A549 (cell line): ENCODE measurements at regions not wholly inside any gene's neighbourhood (a gene's known extent, or its start where the extent isn't known, plus 50 kb on each side); places are given as distances from the start of the nearest gene placed in this dataset.
A peak's percentile ranks its signal among the peaks of the same experiment; 100 is the strongest.

ENCODE experiments used
- ATAC-seq, 2 experiments: fragments of 200-7000 bp in 1 of 2; fragments of >200 bp in 1 of 2; cut with Nextera tagmentation in 1 of 2; cut with Tn5 transposase in 1 of 2; 3 replicates each; pipeline versions ENCODE4 v1.8.0 to v1.9.1; 2018 to 2020; ENCODE audit warnings: mild to moderate bottlenecking in 1 of 2, moderate library complexity in 1 of 2
- CTCF ChIA-PET: fragments of 300-600 bp; sonication (Branson Sonifier 250); formaldehyde crosslinking; extraction: SDS; loops from one replicate; lab custom pipeline; 2021; ENCODE audit warnings: antibody characterized with exemption, inconsistent platforms; lab: Yijun Ruan, JAX
- POLR2A ChIA-PET: fragments of 350-600 bp; formaldehyde crosslinking; extraction: SDS; loops from one replicate; lab custom pipeline; 2021; ENCODE audit warnings: antibody characterized with exemption, inconsistent platforms; lab: Yijun Ruan, JAX
- DNase-seq, 2 experiments: peaks; one replicate each; pipeline versions ENCODE4 v3.0.0 to v3.0.0-alpha.2; 2011 to 2016; ENCODE audit warnings: low read depth in 1 of 2, low spot score in 1 of 2
- FAIRE-seq: peaks from 2 replicates; lab custom pipeline; 2011; peaks lifted over from hg19 to GRCh38; lab: Jason Lieb, UNC
- H3K27ac ChIP-seq, 2 experiments: fragments of >200 bp; sonication (Bioruptor Twin); formaldehyde crosslinking; 3 replicates each; pipeline ENCODE4 v1.5.1; 2016 to 2017
- H3K4me1 ChIP-seq: fragments of >200 bp; sonication (Bioruptor Twin); formaldehyde crosslinking; 3 replicates; pipeline ENCODE4 v1.6.1; 2016
- H3K4me2 ChIP-seq: fragments of >200 bp; sonication (Bioruptor Twin); formaldehyde crosslinking; 3 replicates; pipeline ENCODE4 v1.6.1; 2016
- H3K4me3 ChIP-seq: fragments of >200 bp; sonication (Bioruptor Twin); formaldehyde crosslinking; 3 replicates; pipeline ENCODE4 v1.5.1; 2016
- H3K9me3 ChIP-seq: fragments of >200 bp; sonication (Bioruptor Twin); formaldehyde crosslinking; 3 replicates; pipeline ENCODE4 v1.6.1; 2016
- ATOH8 ChIP-seq: fragments of 250-450 bp; sonication (Bioruptor Pico); IDR thresholded peaks from 2 replicates; pipeline ENCODE4 v1.5.0; 2020; ENCODE audit warnings: low read depth, mild to moderate bottlenecking, moderate library complexity
- BHLHE40 ChIP-seq: IDR thresholded peaks from 2 replicates; pipeline ENCODE4 v1.6.1; 2012; ENCODE audit warnings: low read depth, low read length, inconsistent platforms
- CEBPB ChIP-seq, 2 experiments: fragments of >200 bp in 1 of 2; sonication (Bioruptor Twin) in 1 of 2; formaldehyde crosslinking in 1 of 2; IDR thresholded peaks; 2 replicates each; pipeline ENCODE4 v1.6.1; 2012 to 2016
- CHD4 ChIP-seq: fragments of 200-600 bp; sonication (generic); IDR thresholded peaks from 2 replicates; pipeline ENCODE4 v1.6.1; 2016; ENCODE audit warnings: antibody characterized with exemption, mild to moderate bottlenecking, borderline replicate concordance
- E2F6 ChIP-seq: IDR thresholded peaks from 2 replicates; pipeline ENCODE4 v1.6.1; 2012; ENCODE audit warnings: low read depth, borderline replicate concordance
- EP300 ChIP-seq, 2 experiments: fragments of >200 bp; sonication (Bioruptor Twin); formaldehyde crosslinking; IDR thresholded peaks; 2 replicates in 1 of 2; 3 replicates in 1 of 2; pipeline ENCODE4 v1.6.1; 2016 to 2017
- FOSL2 ChIP-seq, 2 experiments: fragments of 450-650 bp in 1 of 2; fragments of >200 bp in 1 of 2; sonication (Bioruptor Twin) in 1 of 2; formaldehyde crosslinking; IDR thresholded peaks; 2 replicates each; pipeline versions ENCODE4 v1.5.0 to v1.6.1; 2016 to 2020; ENCODE audit warnings: mild to moderate bottlenecking in 1 of 2, moderate library complexity in 1 of 2
- GATA3 ChIP-seq: IDR thresholded peaks from 2 replicates; pipeline ENCODE4 v1.6.1; 2012; ENCODE audit warnings: borderline replicate concordance
- HDAC2 ChIP-seq: fragments of 200-600 bp; sonication (generic); IDR thresholded peaks from 2 replicates; pipeline ENCODE4 v1.6.1; 2016
- HES2 ChIP-seq: fragments of >200 bp; sonication (Bioruptor Twin); formaldehyde crosslinking; IDR thresholded peaks from 2 replicates; pipeline ENCODE4 v1.6.1; 2016
- HEYL ChIP-seq: fragments of 250-450 bp; sonication (Bioruptor Pico); IDR thresholded peaks from 2 replicates; pipeline ENCODE4 v1.8.0; 2021; ENCODE audit warnings: mild to moderate bottlenecking, moderate library complexity
- HOXB5 ChIP-seq: fragments of 250-450 bp; sonication (Bioruptor Pico); IDR thresholded peaks from 2 replicates; pipeline ENCODE4 v1.5.0; 2020; ENCODE audit warnings: mild to moderate bottlenecking, moderate library complexity
- KDM1A ChIP-seq: fragments of 200-600 bp; sonication (generic); IDR thresholded peaks from 2 replicates; pipeline ENCODE4 v1.6.1; 2016; ENCODE audit warnings: low read depth, mild to moderate bottlenecking
- MAFK ChIP-seq: fragments of 450-650 bp; IDR thresholded peaks from 2 replicates; pipeline ENCODE4 v1.6.1; 2014; ENCODE audit not compliant: partially characterized antibody
- NPAS2 ChIP-seq: fragments of 250-450 bp; sonication (Bioruptor Pico); IDR thresholded peaks from 2 replicates; pipeline ENCODE4 v1.8.0; 2022; ENCODE audit warnings: mild to moderate bottlenecking, moderate library complexity, borderline replicate concordance
- PHF8 ChIP-seq: fragments of 200-600 bp; sonication (generic); IDR thresholded peaks from 2 replicates; pipeline ENCODE4 v1.6.1; 2016; ENCODE audit warnings: low read depth, mild to moderate bottlenecking, antibody characterized with exemption, moderate library complexity, borderline replicate concordance
- POLR2AphosphoS2 ChIP-seq: conservative IDR thresholded peaks from 2 replicates; pipeline ENCODE4 v1.6.1; 2012; ENCODE audit warnings: low read length, improper control_type of control experiment, inconsistent platforms
- RAD21 ChIP-seq, 2 experiments: fragments of >200 bp in 1 of 2; sonication (Bioruptor Twin) in 1 of 2; formaldehyde crosslinking in 1 of 2; IDR thresholded peaks in 1 of 2; conservative IDR thresholded peaks in 1 of 2; 2 replicates in 1 of 2; 3 replicates in 1 of 2; pipeline ENCODE4 v1.6.1; 2012 to 2018; ENCODE audit warnings: inconsistent platforms in 1 of 2
- RCOR1 ChIP-seq: fragments of 150-350 bp; IDR thresholded peaks from 2 replicates; pipeline ENCODE4 v1.6.1; 2014; ENCODE audit warnings: antibody characterized with exemption, low read length, low read depth
- RNF2 ChIP-seq: fragments of 200-600 bp; sonication (generic); IDR thresholded peaks from 2 replicates; pipeline ENCODE4 v1.6.1; 2016; ENCODE audit warnings: low read depth, mild to moderate bottlenecking, antibody characterized with exemption, moderate library complexity, borderline replicate concordance
- SREBF2 ChIP-seq: fragments of 450-650 bp; IDR thresholded peaks from 2 replicates; pipeline ENCODE4 v1.6.1; 2014; ENCODE audit warnings: mild to moderate bottlenecking, moderate library complexity
- TP53 ChIP-seq: fragments of 250-450 bp; sonication (Bioruptor Pico); IDR thresholded peaks from 2 replicates; pipeline ENCODE4 v1.5.0; 2021; ENCODE audit warnings: mild to moderate bottlenecking, moderate library complexity
- ZC3H11A ChIP-seq: fragments of 450-650 bp; IDR thresholded peaks from 2 replicates; pipeline ENCODE4 v1.6.1; 2014; ENCODE audit warnings: antibody characterized with exemption, mild to moderate bottlenecking
- ZFP36 ChIP-seq: fragments of 450-650 bp; IDR thresholded peaks from 2 replicates; pipeline ENCODE4 v1.6.1; 2014; ENCODE audit warnings: borderline replicate concordance; ENCODE audit not compliant: partially characterized antibody
- WGBS: methylation state at CpG from one replicate; pipeline ENCODE4 v1.1.6; 2017; ENCODE audit errors: missing lambda C conversion rate; 5-methylcytosine and 5-hydroxymethylcytosine counted together
- TF ChIP-seq, protein P1 (sequence below): fragments of >200 bp; sonication (Bioruptor Twin); formaldehyde crosslinking; IDR thresholded peaks from 3 replicates; pipeline ENCODE4 v1.6.1; 2016
- TF ChIP-seq, protein P2 (sequence below): IDR thresholded peaks from 2 replicates; pipeline ENCODE4 v1.6.1; 2012

GRCh38 chr9:81497091-81497490 lies 192.3 kb downstream of the TLE1 start:
- ChIA-PET POLR2A (no interaction called here), CTCF (no interaction called here)

DNA sequence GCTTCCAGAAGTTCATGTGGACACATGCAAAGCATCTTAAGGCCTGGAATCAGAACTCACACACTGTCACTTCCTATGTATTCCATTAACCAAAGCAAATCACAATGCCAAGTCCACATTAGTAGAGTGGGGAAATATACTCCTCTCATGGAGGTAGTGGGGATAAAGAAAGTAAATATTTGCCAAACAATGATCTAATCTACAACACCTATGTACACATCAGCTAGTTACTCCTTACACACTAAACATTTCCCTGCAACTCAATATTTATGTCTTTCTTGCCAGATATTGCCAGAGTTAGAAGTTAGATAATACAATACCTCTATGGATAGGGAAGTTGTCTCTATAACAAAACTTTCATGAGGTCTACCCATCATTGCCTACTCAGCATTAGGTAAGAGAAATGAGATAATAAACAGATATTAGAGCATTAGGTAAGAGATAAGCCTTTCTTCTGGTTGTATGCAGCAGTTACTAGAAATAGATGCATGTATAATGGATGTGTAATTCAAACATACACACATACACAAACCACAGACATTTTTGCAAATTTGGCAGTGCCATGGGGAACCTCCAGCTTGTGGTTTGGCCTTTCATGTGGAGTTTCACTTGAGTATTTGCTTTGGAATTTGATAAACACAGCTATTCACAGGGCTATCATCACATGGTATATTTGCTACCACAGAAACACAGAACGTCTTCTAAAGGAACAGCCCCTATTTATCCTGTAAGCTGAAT lies 196.5 kb downstream of the TLE1 start:
- POLR2A ChIA-PET, result no interaction called here
- ATAC-seq (peak; percentile 74), DNase-seq (peak in 1 of 2 experiments; percentile 52), FAIRE-seq (peak; percentile 51)
- peaks cover 31% of the 10 kb centered on the region for H3K4me1 ChIP-seq
- H3K9me3 ChIP-seq, result no peaks in the 10 kb centered on the region
- H3K27ac ChIP-seq, result peak overlapping the region; percentile 5 to 44; a peak in 4 of 6 replicates
- peak overlapping the region; percentile 46 for H3K4me2 ChIP-seq
- CTCF ChIA-PET, result no interaction called here
- WGBS, result 16% methylated on average over 1 of the region's 1 CpG
- no peak overlapping the region for H3K4me3 ChIP-seq
- peak; percentile 70; the same call in 1 of the 2 replicates for TF ChIP-seq GATA3
- TF ChIP-seq FOSL2 (IDR thresholded peaks at IDR 0.05), result 0 out of 2 replicates have a peak, but pooled peaks have one; percentile 17
- no peak for TF ChIP-seq FOSL2 (CRISPR knock-in tag; IDR thresholded peaks at IDR 0.05)
- TF ChIP-seq, protein P1, sequence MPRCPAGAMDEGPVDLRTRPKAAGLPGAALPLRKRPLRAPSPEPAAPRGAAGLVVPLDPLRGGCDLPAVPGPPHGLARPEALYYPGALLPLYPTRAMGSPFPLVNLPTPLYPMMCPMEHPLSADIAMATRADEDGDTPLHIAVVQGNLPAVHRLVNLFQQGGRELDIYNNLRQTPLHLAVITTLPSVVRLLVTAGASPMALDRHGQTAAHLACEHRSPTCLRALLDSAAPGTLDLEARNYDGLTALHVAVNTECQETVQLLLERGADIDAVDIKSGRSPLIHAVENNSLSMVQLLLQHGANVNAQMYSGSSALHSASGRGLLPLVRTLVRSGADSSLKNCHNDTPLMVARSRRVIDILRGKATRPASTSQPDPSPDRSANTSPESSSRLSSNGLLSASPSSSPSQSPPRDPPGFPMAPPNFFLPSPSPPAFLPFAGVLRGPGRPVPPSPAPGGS, result 0 out of 3 replicates have a peak, but pooled peaks have one; percentile 48
- TF ChIP-seq SREBF2, result no peak
- TF ChIP-seq NPAS2 (CRISPR knock-in tag), result no peak
- TF ChIP-seq MAFK, result peak; percentile 56
- TF ChIP-seq HDAC2, result no peak
- no peak for TF ChIP-seq POLR2AphosphoS2
- TF ChIP-seq, protein P2, sequence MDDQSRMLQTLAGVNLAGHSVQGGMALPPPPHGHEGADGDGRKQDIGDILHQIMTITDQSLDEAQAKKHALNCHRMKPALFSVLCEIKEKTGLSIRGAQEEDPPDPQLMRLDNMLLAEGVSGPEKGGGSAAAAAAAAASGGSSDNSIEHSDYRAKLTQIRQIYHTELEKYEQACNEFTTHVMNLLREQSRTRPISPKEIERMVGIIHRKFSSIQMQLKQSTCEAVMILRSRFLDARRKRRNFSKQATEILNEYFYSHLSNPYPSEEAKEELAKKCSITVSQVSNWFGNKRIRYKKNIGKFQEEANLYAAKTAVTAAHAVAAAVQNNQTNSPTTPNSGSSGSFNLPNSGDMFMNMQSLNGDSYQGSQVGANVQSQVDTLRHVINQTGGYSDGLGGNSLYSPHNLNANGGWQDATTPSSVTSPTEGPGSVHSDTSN, result no peak
- TF ChIP-seq HEYL (CRISPR knock-in tag), result no peak
- TF ChIP-seq EP300 (IDR thresholded peaks at IDR 0.05), result peak in 1 of 2 experiments; percentile 50; a peak in 1 of 5 replicates
- no peak for TF ChIP-seq RCOR1

More at GRCh38 chr9:81497091-81497490, 192.3 kb downstream of the TLE1 start:
- TF ChIP-seq RCOR1, result no peak
- TF ChIP-seq CHD4, result no peak
- TF ChIP-seq CEBPB (IDR thresholded peaks at IDR 0.05), result no peak
- no peak for TF ChIP-seq RAD21 (conservative IDR thresholded peaks at IDR 0.05 in 1 of 2, IDR thresholded peaks at IDR 0.05 in 1 of 2)
- no peak for TF ChIP-seq HES2
- TF ChIP-seq ZC3H11A, result no peak
- no peak for TF ChIP-seq PHF8
- TF ChIP-seq ATOH8 (CRISPR knock-in tag), result no peak
- TF ChIP-seq KDM1A, result no peak
- TF ChIP-seq ZFP36, result no peak
- no peak for TF ChIP-seq HOXB5
- no peak for TF ChIP-seq BHLHE40
- TF ChIP-seq E2F6, result no peak
- TF ChIP-seq TP53 (CRISPR knock-in tag), result no peak
- TF ChIP-seq RNF2, result no peak
- DNase-seq (no peak), ATAC-seq (no peak), FAIRE-seq (no peak)
- peaks cover 28% of the 10 kb centered on the region for H3K4me1 ChIP-seq
- no peaks in the 10 kb centered on the region for H3K9me3 ChIP-seq
- H3K4me3 ChIP-seq, result no peak overlapping the region
- H3K27ac ChIP-seq, result no peak overlapping the region
- no peak overlapping the region for H3K4me2 ChIP-seq
- WGBS, result 32% methylated on average over 1 of the region's 1 CpG
